ENCODE measurements at regions not wholly inside any gene's neighbourhood (a gene's known extent, or its start where the extent isn't known, plus 50 kb on each side); places are given as distances from the start of the nearest gene placed in this dataset.

GRCh38 chr6:15073883-15074465 lies 171.9 kb upstream of the JARID2 start:
- H3K9me3 ChIP-seq (ENCODE audit: severe bottlenecking): no peaks in the 10 kb centered on the region
- H3K4me3 ChIP-seq (ENCODE audit: severe bottlenecking): no peak overlapping the region
- no peak for ATAC-seq (ENCODE audit: low read depth)
- no peak for DNase-seq (ENCODE audit: low spot score)
- no peak for TF ChIP-seq CTCF (IDR thresholded peaks at IDR 0.05; ENCODE audit: poor library complexity, severe bottlenecking)
- peak overlapping the region; percentile 37 for H3K27ac ChIP-seq (ENCODE audit: poor library complexity, severe bottlenecking)
- H3K27me3 ChIP-seq (ENCODE audit: insufficient read depth, poor library complexity, severe bottlenecking): no peaks in the 10 kb centered on the region
- H3K36me3 ChIP-seq (ENCODE audit: low read depth): no peaks in the 10 kb centered on the region
- H3K4me1 ChIP-seq (ENCODE audit: insufficient read depth, poor library complexity, severe bottlenecking): no peaks in the 10 kb centered on the region

- no peak overlapping the region for H3K27ac ChIP-seq (ENCODE audit: poor library complexity, severe bottlenecking)
- TF ChIP-seq CTCF (IDR thresholded peaks at IDR 0.05; ENCODE audit: poor library complexity, severe bottlenecking): no peak
- no peak overlapping the region for H3K4me3 ChIP-seq (ENCODE audit: severe bottlenecking)
- H3K4me1 ChIP-seq (ENCODE audit: insufficient read depth, poor library complexity, severe bottlenecking): no peaks in the 10 kb centered on the region
- ATAC-seq (ENCODE audit: low read depth) (no peak), DNase-seq (ENCODE audit: low spot score) (no peak)
- no peaks in the 10 kb centered on the region for H3K9me3 ChIP-seq (ENCODE audit: severe bottlenecking)
- H3K36me3 ChIP-seq (ENCODE audit: low read depth): no peaks in the 10 kb centered on the region
- H3K27me3 ChIP-seq (ENCODE audit: insufficient read depth, poor library complexity, severe bottlenecking): no peaks in the 10 kb centered on the region
These were observed 171.1 kb upstream of the JARID2 start for GRCh38 chr6:15074806-15075205.

- Histone ChIP-seq H3K4me3 (ENCODE audit: severe bottlenecking) (no peak overlapping the region), H3K4me1 (ENCODE audit: insufficient read depth, poor library complexity, severe bottlenecking) (no peaks in the 10 kb centered on the region), H3K27me3 (ENCODE audit: insufficient read depth, poor library complexity, severe bottlenecking) (no peaks in the 10 kb centered on the region), H3K27ac (ENCODE audit: poor library complexity, severe bottlenecking) (no peak overlapping the region), H3K9me3 (ENCODE audit: severe bottlenecking) (peaks cover under 1% of the 10 kb centered on the region), H3K36me3 (ENCODE audit: low read depth) (no peaks in the 10 kb centered on the region)
- DNase-seq (ENCODE audit: low spot score) (no peak), ATAC-seq (ENCODE audit: low read depth) (no peak)
- TF ChIP-seq CTCF (IDR thresholded peaks at IDR 0.05; ENCODE audit: poor library complexity, severe bottlenecking): no peak
These were observed 169.3 kb upstream of the JARID2 start for GRCh38 chr6:15076565-15076964.

- ATAC-seq (ENCODE audit: low read depth) (no peak), DNase-seq (ENCODE audit: low spot score) (no peak)
- H3K4me3 ChIP-seq (ENCODE audit: severe bottlenecking): no peak overlapping the region
- peaks cover 2% of the 10 kb centered on the region for H3K9me3 ChIP-seq (ENCODE audit: severe bottlenecking)
- H3K36me3 ChIP-seq (ENCODE audit: low read depth): no peaks in the 10 kb centered on the region
- no peak overlapping the region for H3K27ac ChIP-seq (ENCODE audit: poor library complexity, severe bottlenecking)
- H3K27me3 ChIP-seq (ENCODE audit: insufficient read depth, poor library complexity, severe bottlenecking): no peaks in the 10 kb centered on the region
- H3K4me1 ChIP-seq (ENCODE audit: insufficient read depth, poor library complexity, severe bottlenecking): no peaks in the 10 kb centered on the region
- TF ChIP-seq CTCF (IDR thresholded peaks at IDR 0.05; ENCODE audit: poor library complexity, severe bottlenecking): no peak
These were observed 168.9 kb upstream of the JARID2 start for GRCh38 chr6:15077006-15077405.

- H3K4me1 ChIP-seq (ENCODE audit: insufficient read depth, poor library complexity, severe bottlenecking): no peaks in the 10 kb centered on the region
These were observed 167.9 kb upstream of the JARID2 start for GRCh38 chr6:15077961-15078360.

More at GRCh38 chr6:15077961-15078360, 167.9 kb upstream of the JARID2 start:
- Histone ChIP-seq H3K9me3 (ENCODE audit: severe bottlenecking) (peaks cover 2% of the 10 kb centered on the region), H3K36me3 (ENCODE audit: low read depth) (no peaks in the 10 kb centered on the region), H3K27ac (ENCODE audit: poor library complexity, severe bottlenecking) (no peak overlapping the region), H3K4me3 (ENCODE audit: severe bottlenecking) (no peak overlapping the region), H3K27me3 (ENCODE audit: insufficient read depth, poor library complexity, severe bottlenecking) (no peaks in the 10 kb centered on the region)
- ATAC-seq (ENCODE audit: low read depth) (no peak), DNase-seq (ENCODE audit: low spot score) (no peak)
- TF ChIP-seq CTCF (IDR thresholded peaks at IDR 0.05; ENCODE audit: poor library complexity, severe bottlenecking): no peak
